Activated CD8-positive, alpha-beta T cell treated with anti-CD3 and anti-CD28 coated beads for 36 hours (primary cell): ENCODE measurements at regions not wholly inside any gene's neighbourhood (a gene's known extent, or its start where the extent isn't known, plus 50 kb on each side); places are given as distances from the start of the nearest gene placed in this dataset.

ENCODE experiments used
- ATAC-seq: fragments of 200-7000 bp; cut with Tn5 transposase; one replicate; pipeline ENCODE4 v1.10.0; 2021; ENCODE audit warnings: mild to moderate bottlenecking, moderate library complexity
- CTCF ChIA-PET: fragments of 350-600 bp; sonication (Branson Sonifier 250); formaldehyde crosslinking; loops from one replicate; lab custom pipeline; 2021; ENCODE audit warnings: antibody characterized with exemption; lab: Charles Lee
- POLR2A ChIA-PET: fragments of 350-600 bp; sonication (Branson Sonifier 250); formaldehyde crosslinking; loops from one replicate; lab custom pipeline; 2021; ENCODE audit warnings: antibody characterized with exemption; lab: Charles Lee
- DNase-seq: peaks from one replicate; pipeline ENCODE4 v3.0.0-alpha.2; 2020
- H3K27ac Mint-ChIP-seq: one replicate; pipeline ENCODE4 v1.8.0; 2021; ENCODE audit warnings: mild to moderate bottlenecking, mixed read lengths
- H3K27me3 Mint-ChIP-seq: one replicate; pipeline ENCODE4 v1.8.0; 2021; ENCODE audit warnings: mixed read lengths
- H3K36me3 Mint-ChIP-seq: one replicate; pipeline ENCODE4 v1.8.0; 2021; ENCODE audit warnings: low read depth, mixed read lengths
- H3K4me1 Mint-ChIP-seq: one replicate; pipeline ENCODE4 v1.8.0; 2021; ENCODE audit warnings: low read depth, mixed read lengths
- H3K4me3 Mint-ChIP-seq: one replicate; pipeline ENCODE4 v1.8.0; 2021; ENCODE audit warnings: mild to moderate bottlenecking, moderate library complexity, mixed read lengths
- H3K9me3 Mint-ChIP-seq: one replicate; pipeline ENCODE4 v1.8.0; 2021; ENCODE audit warnings: mixed read lengths
- intact Hi-C: fragments of 100-400 bp; cut with micrococcal nuclease; formaldehyde crosslinking; loops from one replicate; pipeline ENCODE4 v1.10.0; 2022
- TF ChIP-seq, protein P1 (sequence below): fragments of 200-600 bp; IDR thresholded peaks from one replicate; pipeline ENCODE4 v1.8.0; 2022; ENCODE audit warnings: antibody characterized with exemption, mild to moderate bottlenecking

DNA sequence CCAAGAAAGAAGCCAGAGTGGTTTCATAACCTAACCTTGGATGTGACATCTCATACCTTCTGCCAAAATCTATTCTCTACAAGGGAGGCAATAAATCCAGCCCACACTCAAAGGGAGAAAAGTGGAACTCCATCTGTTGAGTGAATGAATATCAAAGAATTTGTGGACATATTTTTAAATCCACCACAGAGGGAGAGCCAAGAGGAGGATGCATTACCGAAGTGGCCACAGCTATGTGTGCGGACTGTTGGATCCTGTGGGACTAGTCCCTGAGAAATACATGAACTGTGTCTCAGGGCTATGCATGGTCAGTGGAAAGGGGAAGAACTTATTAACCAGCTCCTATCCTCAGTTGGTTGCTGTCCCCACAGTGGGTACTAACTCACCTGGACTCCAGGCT lies 273.9 kb downstream of the NUAK1 start:
- ChIA-PET POLR2A (no interaction called here), CTCF (no interaction called here)
- Mint-ChIP-seq H3K27me3 (peaks cover 6% of the 10 kb centered on the region), H3K4me3 (no peak overlapping the region), H3K9me3 (peaks cover 1% of the 10 kb centered on the region), H3K4me1 (no peaks in the 10 kb centered on the region), H3K27ac (no peak overlapping the region), H3K36me3 (no peaks in the 10 kb centered on the region)
- intact Hi-C loops: no loop called here
- TF ChIP-seq, protein P1, sequence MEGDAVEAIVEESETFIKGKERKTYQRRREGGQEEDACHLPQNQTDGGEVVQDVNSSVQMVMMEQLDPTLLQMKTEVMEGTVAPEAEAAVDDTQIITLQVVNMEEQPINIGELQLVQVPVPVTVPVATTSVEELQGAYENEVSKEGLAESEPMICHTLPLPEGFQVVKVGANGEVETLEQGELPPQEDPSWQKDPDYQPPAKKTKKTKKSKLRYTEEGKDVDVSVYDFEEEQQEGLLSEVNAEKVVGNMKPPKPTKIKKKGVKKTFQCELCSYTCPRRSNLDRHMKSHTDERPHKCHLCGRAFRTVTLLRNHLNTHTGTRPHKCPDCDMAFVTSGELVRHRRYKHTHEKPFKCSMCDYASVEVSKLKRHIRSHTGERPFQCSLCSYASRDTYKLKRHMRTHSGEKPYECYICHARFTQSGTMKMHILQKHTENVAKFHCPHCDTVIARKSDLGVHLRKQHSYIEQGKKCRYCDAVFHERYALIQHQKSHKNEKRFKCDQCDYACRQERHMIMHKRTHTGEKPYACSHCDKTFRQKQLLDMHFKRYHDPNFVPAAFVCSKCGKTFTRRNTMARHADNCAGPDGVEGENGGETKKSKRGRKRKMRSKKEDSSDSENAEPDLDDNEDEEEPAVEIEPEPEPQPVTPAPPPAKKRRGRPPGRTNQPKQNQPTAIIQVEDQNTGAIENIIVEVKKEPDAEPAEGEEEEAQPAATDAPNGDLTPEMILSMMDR: no peak
- DNase-seq (no peak), ATAC-seq (no peak)

DNA sequence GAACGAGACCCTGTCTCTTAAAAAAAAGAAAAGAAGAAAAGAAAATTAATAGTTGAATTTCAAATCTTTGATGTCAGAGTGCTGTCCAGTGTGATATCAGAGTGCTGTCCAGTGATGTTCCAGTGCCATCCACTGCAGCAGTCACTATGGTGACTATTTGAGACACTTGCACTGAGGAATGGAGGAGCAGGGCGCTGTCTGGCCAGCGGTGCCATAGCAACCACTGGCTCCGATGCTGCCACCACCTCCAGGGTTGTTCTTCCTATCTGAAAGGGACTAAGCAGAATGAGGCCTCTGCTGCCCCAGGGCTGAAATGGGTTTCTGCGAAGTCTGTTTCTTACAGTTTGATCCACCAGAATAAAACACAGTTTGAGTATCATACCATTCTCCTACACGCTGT lies 272.9 kb downstream of the NUAK1 start:
- CTCF ChIA-PET: no interaction called here
- H3K4me3 Mint-ChIP-seq: no peak overlapping the region
- no peaks in the 10 kb centered on the region for H3K36me3 Mint-ChIP-seq
- H3K9me3 Mint-ChIP-seq: peaks cover 1% of the 10 kb centered on the region
- peaks cover 6% of the 10 kb centered on the region for H3K27me3 Mint-ChIP-seq
- TF ChIP-seq, protein P1: no peak
- H3K4me1 Mint-ChIP-seq: no peaks in the 10 kb centered on the region
- H3K27ac Mint-ChIP-seq: no peak overlapping the region
- intact Hi-C loops: no loop called here
- no peak for ATAC-seq
- POLR2A ChIA-PET: no interaction called here
- DNase-seq: no peak

DNA sequence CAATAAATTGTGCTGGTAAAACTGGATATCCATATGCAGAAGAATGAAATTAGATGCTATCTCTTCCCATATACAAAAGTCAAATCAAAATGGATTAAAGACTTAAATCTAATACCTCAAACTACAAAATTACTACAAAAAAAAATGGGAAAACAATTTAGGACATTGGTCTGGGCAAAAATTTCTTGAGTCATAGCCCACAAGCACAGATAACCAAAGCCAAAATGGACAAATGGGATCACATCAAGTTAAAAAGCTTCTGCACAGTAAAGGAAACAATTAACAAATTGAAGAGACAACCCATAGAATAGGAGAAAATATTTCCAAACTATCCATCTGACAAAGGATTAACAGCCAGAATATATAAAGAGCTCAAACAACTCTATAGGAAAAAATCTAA lies 264.6 kb downstream of the NUAK1 start:
- TF ChIP-seq, protein P1: no peak
- H3K27ac Mint-ChIP-seq: no peak overlapping the region
- CTCF ChIA-PET: no interaction called here
- no peaks in the 10 kb centered on the region for H3K36me3 Mint-ChIP-seq
- H3K9me3 Mint-ChIP-seq: no peaks in the 10 kb centered on the region
- POLR2A ChIA-PET: interaction anchor here (0.7 kb wide), 1 partner anchor 16 kb away, joined by 3 read pairs; no protein-coding TSS in a partner anchor
- no peaks in the 10 kb centered on the region for H3K27me3 Mint-ChIP-seq
- intact Hi-C loops: no loop called here
- ATAC-seq: no peak
- no peak overlapping the region for H3K4me3 Mint-ChIP-seq
- no peak for DNase-seq
- H3K4me1 Mint-ChIP-seq: no peaks in the 10 kb centered on the region

DNA sequence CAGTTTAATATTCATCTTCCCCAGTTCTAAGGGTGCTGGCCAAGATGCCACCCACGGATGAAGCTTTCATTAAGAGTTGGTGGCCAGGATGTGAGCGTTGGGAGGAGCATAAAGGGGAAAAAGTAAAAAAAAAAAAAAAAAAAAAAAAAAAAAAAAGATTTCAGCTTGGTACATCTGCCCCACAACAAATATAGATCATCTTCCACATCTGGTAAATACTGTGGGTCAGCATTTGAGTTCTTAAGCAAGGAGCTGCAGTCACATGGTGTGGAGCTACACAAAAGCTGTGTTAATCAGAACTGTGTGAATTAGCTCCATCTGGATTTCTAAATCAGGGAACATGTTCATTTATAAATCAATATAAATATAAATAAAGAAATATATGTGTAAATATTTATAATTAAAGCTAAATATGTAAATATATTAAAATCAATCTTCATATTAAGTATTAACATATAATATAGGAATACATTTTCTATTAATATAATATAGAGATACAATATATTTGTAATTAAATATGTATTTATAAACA lies 262.3 kb downstream of the NUAK1 start:
- ATAC-seq (no peak), DNase-seq (no peak)
- ChIA-PET POLR2A (no interaction called here), CTCF (no interaction called here)
- intact Hi-C loops: no loop called here
- H3K27me3 Mint-ChIP-seq: peaks cover 1% of the 10 kb centered on the region
- H3K4me1 Mint-ChIP-seq: no peaks in the 10 kb centered on the region
- H3K4me3 Mint-ChIP-seq: no peak overlapping the region
- no peak overlapping the region for H3K27ac Mint-ChIP-seq
- H3K9me3 Mint-ChIP-seq: no peaks in the 10 kb centered on the region
- TF ChIP-seq, protein P1: no peak
- H3K36me3 Mint-ChIP-seq: no peaks in the 10 kb centered on the region

DNA sequence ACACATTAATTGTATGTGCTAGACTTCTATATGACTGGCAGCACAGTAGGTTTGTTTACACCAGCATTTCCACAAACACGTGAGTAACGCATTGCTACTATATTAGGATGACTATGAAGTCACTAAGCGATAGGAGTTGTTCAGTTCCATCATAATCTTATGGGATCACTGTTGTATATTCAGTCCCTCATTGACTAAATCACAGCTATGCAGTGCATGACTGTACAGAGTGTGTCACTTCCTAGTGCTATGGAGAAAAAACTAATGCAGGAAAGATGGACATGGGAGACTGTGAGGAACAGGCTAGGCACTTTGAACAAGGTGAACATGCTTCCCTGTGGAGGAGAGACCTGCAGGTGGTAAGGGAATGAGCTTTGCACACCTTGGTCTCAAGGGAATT lies 259.8 kb downstream of the NUAK1 start:
- H3K27me3 Mint-ChIP-seq: peaks cover 1% of the 10 kb centered on the region
- no peaks in the 10 kb centered on the region for H3K36me3 Mint-ChIP-seq
- CTCF ChIA-PET: no interaction called here
- POLR2A ChIA-PET: no interaction called here
- H3K27ac Mint-ChIP-seq: no peak overlapping the region
- H3K4me1 Mint-ChIP-seq: no peaks in the 10 kb centered on the region
- H3K4me3 Mint-ChIP-seq: no peak overlapping the region
- DNase-seq: no peak
- no peaks in the 10 kb centered on the region for H3K9me3 Mint-ChIP-seq
- ATAC-seq: no peak
- intact Hi-C loops: no loop called here
- TF ChIP-seq, protein P1: no peak
